Tibial artery (tissue), 4 donors: ENCODE measurements at regions not wholly inside any gene's neighbourhood (a gene's known extent, or its start where the extent isn't known, plus 50 kb on each side); places are given as distances from the start of the nearest gene placed in this dataset.

Experiments
- DNase-seq, 2 donors: peaks; one replicate each; pipeline ENCODE4 v3.0.0-alpha.2; 2019
- H3K27ac ChIP-seq, 2 donors: fragments of 200-600 bp; sonication (generic) in 1 of 2; 1 replicate in 1 of 2; 2 replicates in 1 of 2; pipeline ENCODE4 v1.5.1; 2018 to 2019; ENCODE audit warnings: mild to moderate bottlenecking in 1 of 2
- H3K27me3 ChIP-seq, 2 donors: fragments of 200-600 bp; sonication (generic) in 1 of 2; one replicate each; pipeline versions ENCODE4 v1.5.1 to v1.6.0; 2016 to 2019
- H3K36me3 ChIP-seq, 3 donors: fragments of 200-600 bp; sonication (generic) in 2 of 3; one replicate each; pipeline ENCODE4 v1.5.1; 2016 to 2019; ENCODE audit warnings: mild to moderate bottlenecking in 2 of 3
- H3K4me1 ChIP-seq, 4 donors: fragments of 200-600 bp; sonication (generic) in 2 of 4; 1 replicate in 3 of 4; 2 replicates in 1 of 4; pipeline ENCODE4 v1.5.1; 2016 to 2019
- H3K4me3 ChIP-seq, 2 donors: fragments of 200-600 bp; sonication (generic) in 1 of 2; 1 replicate in 1 of 2; 2 replicates in 1 of 2; pipeline ENCODE4 v1.5.1; 2018 to 2019; ENCODE audit warnings: mild to moderate bottlenecking in 2 of 2
- H3K9me3 ChIP-seq, 3 donors: fragments of 200-600 bp; sonication (generic) in 1 of 3; one replicate each; pipeline ENCODE4 v1.5.1; 2016 to 2019
- intact Hi-C: fragments of 100-400 bp; cut with DNase I; formaldehyde crosslinking; loops from one replicate; pipeline ENCODE4 v1.15.0; 2023; ENCODE audit warnings: low total_unique reads
- TF ChIP-seq, protein P1 (sequence below), 2 experiments: fragments of 200-600 bp in 1 of 2; fragments of 450-650 bp in 1 of 2; IDR thresholded peaks; one replicate each; pipeline ENCODE4 v1.5.1; 2017 to 2019; ENCODE audit warnings: antibody characterized with exemption in 2 of 2, mild to moderate bottlenecking in 1 of 2, moderate library complexity in 1 of 2

DNA sequence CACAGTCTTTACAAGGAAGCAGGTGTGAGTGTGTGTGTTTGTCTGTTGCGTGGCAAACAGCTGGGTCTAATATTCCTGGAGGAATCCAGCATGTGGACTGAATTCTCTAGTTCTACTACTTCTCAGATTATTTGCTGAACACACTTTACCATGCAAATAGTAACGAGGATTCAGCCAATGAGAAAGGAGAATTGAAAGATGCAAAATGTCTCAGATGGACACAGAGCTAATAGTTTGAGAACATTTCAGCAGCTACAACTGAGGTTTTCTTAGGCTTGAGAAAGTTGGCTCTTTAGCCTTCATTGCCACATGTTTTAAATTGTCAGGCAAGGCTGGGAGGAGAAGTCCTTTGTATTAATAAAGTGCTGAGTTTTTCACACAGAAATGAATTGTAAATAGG, 568.0 kb upstream of the MDFIC2 start:
- Histone ChIP-seq H3K27ac (no peak overlapping the region), H3K27me3 (no peaks in the 10 kb centered on the region), H3K4me3 (no peak overlapping the region), H3K4me1 (no peaks in the 10 kb centered on the region), H3K36me3 (no peaks in the 10 kb centered on the region), H3K9me3 (no peaks in the 10 kb centered on the region)
- DNase-seq = no peak
- intact Hi-C loops = no loop called here
- TF ChIP-seq, protein P1, sequence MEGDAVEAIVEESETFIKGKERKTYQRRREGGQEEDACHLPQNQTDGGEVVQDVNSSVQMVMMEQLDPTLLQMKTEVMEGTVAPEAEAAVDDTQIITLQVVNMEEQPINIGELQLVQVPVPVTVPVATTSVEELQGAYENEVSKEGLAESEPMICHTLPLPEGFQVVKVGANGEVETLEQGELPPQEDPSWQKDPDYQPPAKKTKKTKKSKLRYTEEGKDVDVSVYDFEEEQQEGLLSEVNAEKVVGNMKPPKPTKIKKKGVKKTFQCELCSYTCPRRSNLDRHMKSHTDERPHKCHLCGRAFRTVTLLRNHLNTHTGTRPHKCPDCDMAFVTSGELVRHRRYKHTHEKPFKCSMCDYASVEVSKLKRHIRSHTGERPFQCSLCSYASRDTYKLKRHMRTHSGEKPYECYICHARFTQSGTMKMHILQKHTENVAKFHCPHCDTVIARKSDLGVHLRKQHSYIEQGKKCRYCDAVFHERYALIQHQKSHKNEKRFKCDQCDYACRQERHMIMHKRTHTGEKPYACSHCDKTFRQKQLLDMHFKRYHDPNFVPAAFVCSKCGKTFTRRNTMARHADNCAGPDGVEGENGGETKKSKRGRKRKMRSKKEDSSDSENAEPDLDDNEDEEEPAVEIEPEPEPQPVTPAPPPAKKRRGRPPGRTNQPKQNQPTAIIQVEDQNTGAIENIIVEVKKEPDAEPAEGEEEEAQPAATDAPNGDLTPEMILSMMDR (IDR thresholded peaks at IDR 0.05) = no peak

DNA sequence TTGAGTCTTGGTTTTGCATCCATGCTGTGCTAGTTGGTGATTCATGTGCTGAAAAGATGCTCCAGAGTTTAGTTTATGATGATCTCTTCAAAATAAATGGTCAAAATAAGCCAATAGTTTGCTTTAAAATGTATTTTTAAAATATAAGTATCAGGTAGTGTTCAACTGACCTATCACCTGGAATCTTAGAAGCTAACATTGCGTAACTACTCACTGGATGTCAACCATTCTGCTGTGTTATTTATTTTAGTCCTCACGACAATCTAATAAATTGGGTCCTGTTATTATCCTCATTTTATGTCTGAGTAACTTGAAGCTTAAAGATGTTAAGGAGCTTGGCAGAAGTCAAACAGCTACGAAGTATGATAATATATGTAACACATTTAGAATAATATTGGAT, 563.7 kb upstream of the MDFIC2 start:
- Histone ChIP-seq H3K36me3 (no peaks in the 10 kb centered on the region), H3K9me3 (no peaks in the 10 kb centered on the region), H3K27me3 (no peaks in the 10 kb centered on the region), H3K4me1 (no peaks in the 10 kb centered on the region), H3K27ac (no peak overlapping the region), H3K4me3 (no peak overlapping the region)
- TF ChIP-seq, protein P1 (IDR thresholded peaks at IDR 0.05) = no peak
- intact Hi-C loops = no loop called here
- DNase-seq = no peak

DNA sequence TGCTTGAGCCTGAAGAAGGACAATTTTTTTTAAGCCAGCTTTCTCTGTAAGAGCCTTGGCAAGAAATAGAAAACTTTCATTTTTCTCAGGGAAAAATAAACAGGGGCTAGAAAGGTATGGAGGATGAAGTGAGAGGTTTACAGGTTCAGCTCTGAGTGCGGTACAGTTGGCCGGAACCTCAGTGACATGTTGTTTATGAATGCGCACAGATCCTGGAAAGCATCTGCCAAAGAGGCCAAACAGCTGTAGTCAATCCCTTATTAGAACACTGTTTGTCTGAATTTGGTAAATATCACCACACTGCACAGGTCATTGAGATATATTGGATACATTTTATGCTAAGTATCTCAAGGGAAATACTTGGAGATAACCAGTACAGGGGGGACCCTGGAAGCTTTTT, 561.8 kb upstream of the MDFIC2 start:
- Histone ChIP-seq H3K9me3 (no peaks in the 10 kb centered on the region), H3K4me3 (no peak overlapping the region), H3K4me1 (no peaks in the 10 kb centered on the region), H3K27me3 (no peaks in the 10 kb centered on the region), H3K27ac (no peak overlapping the region), H3K36me3 (no peaks in the 10 kb centered on the region)
- intact Hi-C loops = no loop called here
- TF ChIP-seq, protein P1 (IDR thresholded peaks at IDR 0.05) = no peak
- no peak for DNase-seq

DNA sequence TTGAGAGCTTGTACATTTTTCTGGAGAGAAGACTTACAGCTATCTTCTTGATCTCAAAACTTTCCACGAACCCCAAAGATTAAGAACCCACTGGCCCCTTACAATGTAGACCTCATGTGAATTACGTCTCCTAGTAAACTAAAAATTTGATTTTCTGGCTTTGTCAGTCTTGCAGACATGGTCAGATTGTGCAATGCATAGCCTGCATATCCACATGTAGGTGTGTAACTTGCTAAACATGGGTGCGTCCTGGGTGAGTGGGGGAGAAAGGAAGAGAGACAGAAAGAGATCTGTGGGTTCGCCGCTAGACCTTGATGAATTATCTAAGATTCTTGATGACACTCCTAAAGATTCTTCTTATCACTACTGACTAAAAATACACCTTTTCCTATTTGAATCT, 561.2 kb upstream of the MDFIC2 start:
- Histone ChIP-seq H3K27ac (no peak overlapping the region), H3K4me3 (no peak overlapping the region), H3K36me3 (no peaks in the 10 kb centered on the region), H3K9me3 (no peaks in the 10 kb centered on the region), H3K27me3 (no peaks in the 10 kb centered on the region), H3K4me1 (no peaks in the 10 kb centered on the region)
- TF ChIP-seq, protein P1 (IDR thresholded peaks at IDR 0.05) = no peak
- no peak for DNase-seq
- intact Hi-C loops = no loop called here

DNA sequence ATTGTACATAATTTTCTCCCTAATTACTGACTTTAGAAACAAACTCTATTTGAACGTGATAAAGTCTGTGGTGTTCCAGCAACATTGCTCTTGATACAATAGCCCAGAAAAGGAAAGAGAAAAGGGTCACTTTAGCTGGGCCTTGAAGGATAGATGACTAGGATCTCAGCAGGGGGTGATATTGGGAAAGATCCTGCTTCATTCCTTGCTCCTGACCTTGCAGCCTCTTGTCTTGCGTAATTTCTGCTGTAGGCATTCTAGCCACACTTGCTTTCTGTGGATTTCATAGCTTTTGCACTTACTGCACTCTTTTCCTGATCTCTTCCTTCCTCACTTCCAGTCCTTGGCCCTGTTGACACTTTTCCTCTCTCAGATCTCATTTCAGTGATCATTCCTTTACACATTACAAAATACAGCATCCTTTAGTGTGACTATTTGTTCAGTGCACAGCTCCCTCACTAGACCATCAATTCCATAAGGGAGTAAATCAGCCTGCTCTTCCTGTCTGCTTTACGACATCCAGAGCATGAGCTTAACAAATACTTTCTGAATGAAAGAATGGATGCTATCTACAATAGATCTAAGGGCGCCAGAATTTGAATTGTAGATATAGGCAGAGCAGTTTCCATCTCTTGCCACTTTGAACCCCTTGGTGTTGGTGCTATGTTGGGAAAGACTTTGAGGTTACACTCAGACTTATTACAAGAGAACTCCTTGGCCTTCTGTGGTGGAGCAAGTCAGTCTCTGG, 559.6 kb upstream of the MDFIC2 start:
- TF ChIP-seq, protein P1 (IDR thresholded peaks at IDR 0.05) = no peak
- H3K4me3 ChIP-seq = no peak overlapping the region
- no peaks in the 10 kb centered on the region for H3K36me3 ChIP-seq
- no peak overlapping the region for H3K27ac ChIP-seq
- no peaks in the 10 kb centered on the region for H3K9me3 ChIP-seq
- H3K27me3 ChIP-seq = no peaks in the 10 kb centered on the region
- DNase-seq = peak in 1 of 2 donors; percentile 33
- no peaks in the 10 kb centered on the region for H3K4me1 ChIP-seq
- intact Hi-C loops = no loop called here

DNA sequence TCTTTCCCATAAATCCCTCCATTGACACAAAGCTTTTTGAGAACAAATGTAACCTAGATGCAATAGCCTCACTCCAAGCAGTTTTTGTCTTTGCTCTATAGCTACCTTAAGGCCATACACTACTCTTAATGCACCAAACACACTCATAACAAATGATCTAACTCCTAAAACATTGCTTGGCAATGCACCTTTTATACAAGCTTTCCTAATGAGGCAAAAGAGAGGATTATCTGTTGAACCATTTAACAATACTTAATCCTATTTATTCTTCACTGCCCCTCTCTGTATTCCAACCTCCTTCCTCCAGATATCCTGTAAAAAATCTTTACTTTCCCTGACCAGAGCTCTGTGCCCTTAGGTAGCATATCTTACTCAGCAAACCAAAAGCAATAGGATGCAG, 558.1 kb upstream of the MDFIC2 start:
- Histone ChIP-seq H3K9me3 (no peaks in the 10 kb centered on the region), H3K36me3 (no peaks in the 10 kb centered on the region), H3K27me3 (no peaks in the 10 kb centered on the region), H3K4me1 (no peaks in the 10 kb centered on the region), H3K4me3 (no peak overlapping the region), H3K27ac (no peak overlapping the region)
- intact Hi-C loops = no loop called here
- no peak for DNase-seq
- TF ChIP-seq, protein P1 (IDR thresholded peaks at IDR 0.05) = no peak
